Lower leg skin (tissue), 4 donors: ENCODE measurements at regions not wholly inside any gene's neighbourhood (a gene's known extent, or its start where the extent isn't known, plus 50 kb on each side); places are given as distances from the start of the nearest gene placed in this dataset.

Experiments
- DNase-seq, 2 donors: peaks; one replicate each; pipeline ENCODE4 v3.0.0-alpha.2; 2019; ENCODE audit warnings: low spot score in 2 of 2
- H3K4me3 ChIP-seq: fragments of 200-600 bp; sonication (generic); 2 replicates; pipeline ENCODE4 v1.5.1; 2017; ENCODE audit warnings: mild to moderate bottlenecking, low read depth; ENCODE audit not compliant: poor library complexity, severe bottlenecking
- CTCF ChIP-seq, 3 donors: fragments of 450-650 bp; IDR thresholded peaks; one replicate each; pipeline ENCODE4 v1.5.1; 2016; ENCODE audit warnings: antibody characterized with exemption in 3 of 3, mild to moderate bottlenecking in 3 of 3, moderate library complexity in 2 of 3
- POLR2A ChIP-seq, 2 donors: fragments of 450-650 bp; IDR thresholded peaks; one replicate each; pipeline ENCODE4 v1.6.1; 2016 to 2017; ENCODE audit warnings: antibody characterized with exemption in 2 of 2, mild to moderate bottlenecking in 1 of 2, moderate library complexity in 1 of 2
- WGBS, 2 donors: methylation state at CpG; one replicate each; pipeline ENCODE4 v1.1.5; 2018; 5-methylcytosine and 5-hydroxymethylcytosine counted together
- intact Hi-C: fragments of 100-400 bp; cut with DNase I; formaldehyde crosslinking; loops from one replicate; pipeline ENCODE4 v1.15.0; 2023; ENCODE audit warnings: low total_unique reads

GRCh38 chr5:74326571-74327338 is 313.8 kb downstream of the ENC1 start:
- intact Hi-C loops: no loop called here
- peak in 1 of 2 donors; percentile 25 for DNase-seq
- no peak for TF ChIP-seq CTCF (IDR thresholded peaks at IDR 0.05)
- no peak overlapping the region for H3K4me3 ChIP-seq
- WGBS, 2 donors: 80 to 82% methylated on average over 6 of the region's 6 CpGs

GRCh38 chr5:74325866-74326265 is 314.7 kb downstream of the ENC1 start:
- DNase-seq: no peak
- intact Hi-C loops: no loop called here
- WGBS, 2 donors: 83 to 86% methylated on average over 2 of the region's 2 CpGs
- no peak overlapping the region for H3K4me3 ChIP-seq
- TF ChIP-seq POLR2A (IDR thresholded peaks at IDR 0.05) (no peak), CTCF (IDR thresholded peaks at IDR 0.05) (no peak)

GRCh38 chr5:74324556-74324955 is 316.0 kb downstream of the ENC1 start:
- H3K4me3 ChIP-seq: no peak overlapping the region
- intact Hi-C loops: no loop called here
- no peak for DNase-seq
- no peak for TF ChIP-seq CTCF (IDR thresholded peaks at IDR 0.05)
- no peak for TF ChIP-seq POLR2A (IDR thresholded peaks at IDR 0.05)
- WGBS, 2 donors: 87 to 90% methylated on average over 4 of the region's 4 CpGs

GRCh38 chr5:74322944-74323343 is 317.6 kb downstream of the ENC1 start:
- WGBS, 2 donors: 65 to 91% methylated on average over 3 of the region's 3 CpGs
- no peak for TF ChIP-seq POLR2A (IDR thresholded peaks at IDR 0.05)
- TF ChIP-seq CTCF (IDR thresholded peaks at IDR 0.05): no peak
- intact Hi-C loops: no loop called here
- H3K4me3 ChIP-seq: no peak overlapping the region
- no peak for DNase-seq

- 70 to 76% methylated on average over 2 of the region's 2 CpGs for WGBS, 2 donors
Observed at GRCh38 chr5:74322191-74322590, 318.3 kb downstream of the ENC1 start.

More at GRCh38 chr5:74322191-74322590, 318.3 kb downstream of the ENC1 start:
- no peak for TF ChIP-seq POLR2A (IDR thresholded peaks at IDR 0.05)
- no peak for TF ChIP-seq CTCF (IDR thresholded peaks at IDR 0.05)
- no peak for DNase-seq
- H3K4me3 ChIP-seq: no peak overlapping the region
- intact Hi-C loops: no loop called here
